K562 (cell line): ENCODE measurements at regions not wholly inside any gene's neighbourhood (a gene's known extent, or its start where the extent isn't known, plus 50 kb on each side); places are given as distances from the start of the nearest gene placed in this dataset.
A peak's percentile ranks its signal among the peaks of the same experiment; 100 is the strongest.

Experiments used
- ADNP ChIP-seq: fragments of 200-800 bp; sonication (Bioruptor generic); IDR thresholded peaks from 2 replicates; pipeline ENCODE4 v1.6.1; 2016; ENCODE audit warnings: missing genetic modification characterization, missing compliant biosample characterization
- E2F3 ChIP-seq: fragments of 250-450 bp; sonication (Bioruptor Pico); IDR thresholded peaks from 2 replicates; pipeline ENCODE4 v1.4.0; 2020; ENCODE audit warnings: mild to moderate bottlenecking
- ETV6 ChIP-seq, 3 experiments: fragments of 150-350 bp in 1 of 3; sonication (generic) in 1 of 3; formaldehyde crosslinking in 1 of 3; IDR thresholded peaks; 2 replicates each; pipeline versions ENCODE4 v1.6.1 to v1.8.0; 2014 to 2022; ENCODE audit warnings: borderline replicate concordance in 2 of 3, low read depth in 2 of 3, antibody characterized with exemption in 1 of 3, low read length in 1 of 3, mild to moderate bottlenecking in 1 of 3, missing genetic modification reagents in 1 of 3
- EWSR1 ChIP-seq: fragments of 450-650 bp; IDR thresholded peaks from 2 replicates; pipeline ENCODE4 v1.6.1; 2018; ENCODE audit warnings: borderline replicate concordance, mild to moderate bottlenecking, low read depth, moderate library complexity; ENCODE audit not compliant: partially characterized antibody
- FOXJ2 ChIP-seq: fragments of 200-800 bp; sonication (Bioruptor generic); IDR thresholded peaks from 2 replicates; pipeline ENCODE4 v1.6.1; 2016; ENCODE audit warnings: missing genetic modification characterization, missing compliant biosample characterization
- HDAC2 ChIP-seq: fragments of 450-650 bp; IDR thresholded peaks from 2 replicates; pipeline ENCODE4 v1.6.1; 2016; ENCODE audit warnings: mild to moderate bottlenecking
- HMG20A ChIP-seq: fragments of 450-650 bp; formaldehyde crosslinking; conservative IDR thresholded peaks from 2 replicates; pipeline ENCODE4 v1.4.0; 2020; ENCODE audit warnings: mild to moderate bottlenecking, mixed read lengths
- MAZ ChIP-seq, 2 experiments: fragments of 450-650 bp in 1 of 2; sonication (generic) in 1 of 2; formaldehyde crosslinking; IDR thresholded peaks in 1 of 2; conservative IDR thresholded peaks in 1 of 2; 2 replicates each; pipeline versions ENCODE4 v1.4.0 to v1.5.0; 2020; ENCODE audit warnings: mild to moderate bottlenecking in 1 of 2, missing genetic modification reagents in 1 of 2
- MCM2 ChIP-seq: fragments of 450-650 bp; IDR thresholded peaks from 2 replicates; pipeline ENCODE4 v1.6.1; 2017; ENCODE audit warnings: low read depth, mild to moderate bottlenecking
- MTF1 ChIP-seq: fragments of 250-450 bp; sonication (Bioruptor Pico); IDR thresholded peaks from 2 replicates; pipeline ENCODE4 v1.9.0; 2021; ENCODE audit warnings: moderate library complexity, mild to moderate bottlenecking, inconsistent platforms, borderline replicate concordance
- NFE2L1 ChIP-seq: fragments of 450-650 bp; IDR thresholded peaks from 2 replicates; pipeline ENCODE4 v1.6.1; 2016; ENCODE audit warnings: missing genetic modification characterization, low read depth, mild to moderate bottlenecking, missing compliant biosample characterization, moderate library complexity, borderline replicate concordance
- SMARCA4 ChIP-seq: fragments of 450-650 bp; IDR thresholded peaks from 2 replicates; pipeline ENCODE4 v1.6.1; 2016
- SNRNP70 ChIP-seq: fragments of 200-400 bp; formaldehyde crosslinking; optimal IDR thresholded peaks from 2 replicates; pipeline ENCODE3; 2017; ENCODE audit warnings: low read depth, low read length
- TEAD4 ChIP-seq, 2 experiments: sonication (generic) in 1 of 2; formaldehyde crosslinking in 1 of 2; IDR thresholded peaks; 2 replicates each; pipeline versions ENCODE4 v1.6.1 to v1.8.0; 2012 to 2022; ENCODE audit warnings: borderline replicate concordance in 1 of 2, inconsistent platforms in 1 of 2, low read length in 1 of 2, mild to moderate bottlenecking in 1 of 2, missing genetic modification reagents in 1 of 2
- ZNF121 ChIP-seq: sonication (generic); formaldehyde crosslinking; conservative IDR thresholded peaks from 2 replicates; pipeline ENCODE4 v1.8.0; 2022; ENCODE audit warnings: missing genetic modification reagents
- ZNF253 ChIP-seq: fragments of 250-450 bp; sonication (Bioruptor Pico); conservative IDR thresholded peaks from 2 replicates; pipeline ENCODE4 v1.6.1; 2021; ENCODE audit warnings: mild to moderate bottlenecking
- ZNF384 ChIP-seq: IDR thresholded peaks from 2 replicates; pipeline ENCODE4 v1.6.1; 2012; ENCODE audit warnings: low read depth, low read length, improper control_type of control experiment
- TF ChIP-seq, protein P1 (sequence below): fragments of 450-650 bp; formaldehyde crosslinking; IDR thresholded peaks from 2 replicates; pipeline ENCODE4 v1.4.0; 2020; ENCODE audit warnings: mild to moderate bottlenecking, moderate library complexity
- TF ChIP-seq, protein P2 (sequence below): sonication (generic); formaldehyde crosslinking; IDR thresholded peaks from 2 replicates; pipeline ENCODE4 v1.8.0; 2022; ENCODE audit warnings: mild to moderate bottlenecking, missing genetic modification reagents, borderline replicate concordance

DNA sequence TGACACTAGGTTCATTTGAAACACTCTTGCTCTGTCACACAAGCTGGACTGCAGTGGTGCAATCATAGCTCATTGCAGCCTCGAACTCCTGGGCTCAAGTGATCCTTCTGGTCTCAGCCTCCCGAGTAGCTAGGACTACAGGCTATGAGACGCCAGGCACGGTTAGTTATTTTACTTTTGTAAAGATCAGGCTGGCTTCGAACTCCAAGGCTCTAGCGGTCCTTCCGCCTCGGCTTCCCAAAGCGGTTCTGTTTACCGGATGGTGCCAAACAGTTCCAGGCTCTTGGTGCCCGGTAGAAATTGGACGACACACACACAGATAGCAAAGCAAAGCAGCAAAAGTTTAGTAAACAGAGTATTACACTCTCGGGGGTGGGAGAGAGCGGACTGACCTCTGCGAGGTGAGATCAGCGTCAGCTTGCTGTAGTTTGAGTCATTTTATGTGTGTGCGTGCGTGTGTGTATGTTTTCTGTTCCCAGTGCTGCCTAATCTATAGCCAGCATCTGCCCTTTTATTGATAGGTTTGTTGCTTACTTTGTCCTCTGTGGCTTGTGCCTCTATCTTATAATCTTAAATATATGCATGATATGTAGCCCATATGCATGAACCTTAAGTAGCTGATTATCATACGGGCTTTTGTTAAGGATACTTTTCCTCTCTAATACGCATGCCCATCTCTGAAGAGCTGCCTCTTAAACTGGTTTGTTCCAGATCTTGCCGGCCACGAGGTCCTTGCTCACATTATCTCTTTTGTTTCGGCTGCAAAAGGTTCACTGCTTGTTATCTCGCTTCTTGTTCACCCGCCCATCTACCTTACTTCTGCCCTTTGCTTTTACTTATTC, 75.2 kb downstream of the OR2B2 start (continued):
- TF ChIP-seq ADNP (tag), result no peak
- peak; percentile 88 for TF ChIP-seq SMARCA4
- no peak for TF ChIP-seq ETV6 (IDR thresholded peaks at IDR 0.05; ENCODE audit: borderline replicate concordance in 1 of 2, low read depth in 2 of 2, low read length in 1 of 2)
- no peak for TF ChIP-seq ETV6 (CRISPR knock-in tag; IDR thresholded peaks at IDR 0.05; ENCODE audit: borderline replicate concordance)
- TF ChIP-seq EWSR1, result no peak
- TF ChIP-seq ZNF253 (CRISPR knock-in tag), result peak; percentile 73; the same call in 1 of the 2 replicates
- TF ChIP-seq NFE2L1 (tag), result no peak
- TF ChIP-seq, protein P1, sequence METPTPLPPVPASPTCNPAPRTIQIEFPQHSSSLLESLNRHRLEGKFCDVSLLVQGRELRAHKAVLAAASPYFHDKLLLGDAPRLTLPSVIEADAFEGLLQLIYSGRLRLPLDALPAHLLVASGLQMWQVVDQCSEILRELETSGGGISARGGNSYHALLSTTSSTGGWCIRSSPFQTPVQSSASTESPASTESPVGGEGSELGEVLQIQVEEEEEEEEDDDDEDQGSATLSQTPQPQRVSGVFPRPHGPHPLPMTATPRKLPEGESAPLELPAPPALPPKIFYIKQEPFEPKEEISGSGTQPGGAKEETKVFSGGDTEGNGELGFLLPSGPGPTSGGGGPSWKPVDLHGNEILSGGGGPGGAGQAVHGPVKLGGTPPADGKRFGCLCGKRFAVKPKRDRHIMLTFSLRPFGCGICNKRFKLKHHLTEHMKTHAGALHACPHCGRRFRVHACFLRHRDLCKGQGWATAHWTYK (CRISPR knock-in tag), result peak; percentile 30; the same call in 1 of the 2 replicates
- no peak for TF ChIP-seq ZNF121 (CRISPR knock-in tag)
- TF ChIP-seq FOXJ2 (tag), result no peak
- TF ChIP-seq MCM2, result no peak
- no peak for TF ChIP-seq ZNF384
- TF ChIP-seq, protein P2, sequence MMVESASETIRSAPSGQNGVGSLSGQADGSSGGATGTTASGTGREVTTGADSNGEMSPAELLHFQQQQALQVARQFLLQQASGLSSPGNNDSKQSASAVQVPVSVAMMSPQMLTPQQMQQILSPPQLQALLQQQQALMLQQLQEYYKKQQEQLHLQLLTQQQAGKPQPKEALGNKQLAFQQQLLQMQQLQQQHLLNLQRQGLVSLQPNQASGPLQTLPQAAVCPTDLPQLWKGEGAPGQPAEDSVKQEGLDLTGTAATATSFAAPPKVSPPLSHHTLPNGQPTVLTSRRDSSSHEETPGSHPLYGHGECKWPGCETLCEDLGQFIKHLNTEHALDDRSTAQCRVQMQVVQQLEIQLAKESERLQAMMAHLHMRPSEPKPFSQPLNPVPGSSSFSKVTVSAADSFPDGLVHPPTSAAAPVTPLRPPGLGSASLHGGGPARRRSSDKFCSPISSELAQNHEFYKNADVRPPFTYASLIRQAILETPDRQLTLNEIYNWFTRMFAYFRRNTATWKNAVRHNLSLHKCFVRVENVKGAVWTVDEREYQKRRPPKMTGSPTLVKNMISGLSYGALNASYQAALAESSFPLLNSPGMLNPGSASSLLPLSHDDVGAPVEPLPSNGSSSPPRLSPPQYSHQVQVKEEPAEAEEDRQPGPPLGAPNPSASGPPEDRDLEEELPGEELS (CRISPR knock-in tag), result 0 out of 2 replicates have a peak, but pooled peaks have one; percentile 79
- peak; percentile 66; the same call in 1 of the 2 replicates for TF ChIP-seq TEAD4 (IDR thresholded peaks at IDR 0.05; ENCODE audit: low read length)
- TF ChIP-seq TEAD4 (CRISPR knock-in tag; IDR thresholded peaks at IDR 0.05; ENCODE audit: borderline replicate concordance), result no peak
- TF ChIP-seq HMG20A (CRISPR knock-in tag), result no peak
- no peak for TF ChIP-seq SNRNP70
- TF ChIP-seq MAZ (CRISPR knock-in tag; conservative IDR thresholded peaks at IDR 0.05 in 1 of 2, IDR thresholded peaks at IDR 0.05 in 1 of 2), result peak in 1 of 2 experiments; percentile 33; a peak in 3 of 4 replicates
- TF ChIP-seq MTF1 (CRISPR knock-in tag), result no peak
- TF ChIP-seq E2F3 (CRISPR knock-in tag), result no peak
- peak; percentile 60 for TF ChIP-seq HDAC2
